T47D (cell line): ENCODE measurements at regions not wholly inside any gene's neighbourhood (a gene's known extent, or its start where the extent isn't known, plus 50 kb on each side); places are given as distances from the start of the nearest gene placed in this dataset.

Experiments used
- DNase-seq, 2 experiments: peaks; one replicate each; pipeline versions ENCODE4 v3.0.0 to v3.0.0-alpha.2; 2011 to 2012; ENCODE audit warnings: low read depth in 1 of 2, low spot score in 1 of 2
- JUND ChIP-seq: IDR thresholded peaks from 2 replicates; pipeline ENCODE4 v1.6.1; 2012; ENCODE audit warnings: low read depth
- in situ Hi-C: cut with HindIII; loops from 2 replicates; pipeline ENCODE4 v1.10.0; 2016; ENCODE audit warnings: low sequenced_read_pairs, low pct_unique_long_range_greater_than_20kb

DNA sequence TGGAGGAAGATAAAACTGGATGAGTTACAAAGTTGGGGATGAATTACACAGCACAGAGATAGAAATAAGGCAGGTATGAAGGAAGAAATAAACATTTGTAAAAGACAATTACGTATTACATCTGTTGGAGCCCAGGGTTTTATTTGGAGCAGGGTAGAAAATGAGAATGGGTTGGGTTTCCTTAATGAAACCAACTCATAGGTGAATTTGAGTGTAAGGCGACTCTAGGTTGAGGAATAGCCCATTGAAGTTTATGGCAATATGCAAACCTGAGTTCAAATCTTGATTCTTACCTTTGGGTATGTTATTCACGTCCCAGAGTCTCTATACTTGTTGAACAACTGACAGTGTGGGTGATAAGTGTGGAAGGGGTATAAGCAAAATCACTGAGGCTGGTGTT lies 422.3 kb upstream of the WWC1 start:
- DNase-seq: no peak
- in situ Hi-C loops: no loop called here
- no peak for TF ChIP-seq JUND

DNA sequence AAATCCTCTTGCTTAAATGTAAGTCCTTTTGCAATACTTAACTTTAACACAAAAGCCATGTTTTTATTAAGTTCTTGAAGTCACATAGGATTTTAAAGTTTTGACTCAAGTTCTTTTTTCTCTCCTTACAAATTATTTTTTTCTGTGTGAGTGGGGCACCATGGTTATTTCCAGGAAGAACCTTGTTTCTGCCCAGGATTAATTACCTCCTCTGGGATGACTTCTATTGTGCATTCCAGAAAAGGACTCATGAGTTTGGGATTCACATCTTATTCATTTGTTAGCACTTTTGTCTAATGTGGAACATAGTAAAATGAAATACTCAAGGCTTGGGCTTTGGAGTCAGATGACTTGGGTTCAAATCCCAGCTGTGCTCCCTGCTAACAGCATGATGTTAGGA lies 421.4 kb upstream of the WWC1 start:
- in situ Hi-C loops: no loop called here
- no peak for DNase-seq
- no peak for TF ChIP-seq JUND

DNA sequence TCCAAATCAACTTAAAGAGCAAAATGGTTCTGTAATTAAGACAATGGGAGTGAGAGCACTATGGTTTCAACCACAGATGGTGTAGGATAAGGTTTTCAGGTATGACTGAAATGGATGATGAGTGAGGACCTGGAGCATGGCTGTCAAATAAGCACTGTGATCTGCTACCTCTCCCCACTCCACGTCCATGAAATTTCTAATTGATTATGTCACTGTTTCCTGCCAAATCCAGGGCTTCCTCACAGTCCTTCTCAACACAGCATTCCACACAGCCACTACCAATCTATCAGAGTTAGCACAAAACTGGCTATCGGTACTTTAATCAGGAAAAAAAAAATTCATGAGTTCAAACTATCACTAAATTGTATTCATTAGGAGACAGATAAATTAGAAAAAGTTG lies 420.4 kb upstream of the WWC1 start:
- in situ Hi-C loops: no loop called here
- no peak for DNase-seq
- no peak for TF ChIP-seq JUND

DNA sequence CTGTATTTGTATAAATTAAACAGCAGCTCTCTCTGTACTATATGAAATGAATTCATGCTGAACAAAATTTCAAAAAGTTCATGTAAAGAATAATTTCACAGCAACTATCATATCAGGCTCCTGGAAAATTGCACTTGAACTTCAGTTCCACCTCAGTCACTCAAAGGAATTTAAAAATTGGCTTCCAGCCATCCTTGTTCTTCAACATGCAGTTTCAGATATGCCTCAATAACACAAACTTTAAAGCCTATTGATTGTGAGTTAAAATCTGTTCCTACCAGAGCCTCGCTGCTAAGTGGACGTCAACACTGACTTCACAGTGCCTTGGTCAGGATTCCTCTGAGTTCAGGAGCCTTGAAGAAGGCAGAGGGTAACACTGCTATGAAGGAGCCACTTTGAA lies 418.7 kb upstream of the WWC1 start:
- DNase-seq: no peak
- TF ChIP-seq JUND: no peak
- in situ Hi-C loops: no loop called here

DNA sequence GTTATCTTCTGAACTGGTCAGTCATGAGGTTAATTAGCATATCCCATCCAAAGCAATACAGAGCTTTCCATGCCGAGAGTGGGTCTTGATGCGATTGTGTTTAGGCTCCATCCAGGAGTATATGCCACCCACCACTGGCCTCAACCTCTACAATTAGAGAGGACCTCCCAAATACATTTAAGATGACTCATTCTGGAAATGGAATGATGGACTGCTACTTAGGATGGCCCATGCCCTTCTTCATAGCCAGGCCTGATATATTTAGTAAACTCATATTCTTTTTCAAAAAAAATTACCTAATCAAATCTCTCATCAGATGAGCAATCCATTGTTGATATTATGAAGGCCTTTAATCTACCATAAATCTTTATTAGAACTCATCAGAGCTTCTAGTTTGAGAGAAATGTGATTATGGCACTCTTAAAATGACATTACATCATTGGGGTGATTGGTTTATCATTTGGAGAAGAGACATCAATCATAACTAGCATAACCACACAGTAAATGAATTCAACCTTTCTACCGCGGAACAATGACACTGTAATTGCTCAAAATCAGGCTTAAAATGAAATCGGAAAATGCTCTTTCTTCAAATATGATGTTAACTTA lies 414.2 kb upstream of the WWC1 start:
- TF ChIP-seq JUND: no peak
- in situ Hi-C loops: no loop called here
- DNase-seq: no peak

DNA sequence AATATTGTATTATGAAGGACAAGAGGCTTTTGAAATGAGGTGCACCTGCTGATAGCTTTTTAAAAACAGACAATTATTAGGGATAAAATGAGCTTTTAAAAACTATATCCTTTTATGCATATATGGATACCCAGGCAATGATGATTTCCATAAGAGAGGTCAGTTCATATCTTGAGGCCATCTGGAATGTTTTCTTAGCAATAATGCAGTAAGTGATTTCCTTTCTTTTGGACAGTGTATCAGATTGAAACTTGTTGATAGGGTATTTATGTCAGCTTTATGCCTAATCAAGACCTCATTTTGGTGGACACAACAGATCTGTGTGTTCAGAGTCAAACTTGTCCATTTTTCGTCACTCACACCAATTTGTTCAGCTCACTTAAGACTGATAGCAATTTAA lies 413.5 kb upstream of the WWC1 start:
- no peak for DNase-seq
- in situ Hi-C loops: no loop called here
- no peak for TF ChIP-seq JUND

DNA sequence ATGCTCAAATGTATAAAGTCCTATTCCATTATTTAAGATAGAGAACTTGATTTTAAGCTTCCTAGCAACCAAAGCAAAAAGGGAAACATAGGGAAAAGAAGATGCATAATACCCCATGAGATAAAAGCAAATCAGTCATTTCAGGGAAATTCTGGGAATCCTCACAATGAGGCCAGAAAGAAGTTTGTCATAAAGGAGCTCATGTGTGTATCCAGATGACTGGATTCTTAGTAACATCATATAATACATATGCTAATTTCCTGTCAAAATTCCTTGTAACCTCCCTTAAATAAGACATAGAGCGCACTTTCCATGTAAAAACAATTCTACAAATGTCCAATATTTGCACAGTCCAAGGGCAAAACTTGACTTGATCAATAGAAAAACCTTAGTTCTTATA lies 411.0 kb upstream of the WWC1 start:
- in situ Hi-C loops: no loop called here
- TF ChIP-seq JUND: no peak
- DNase-seq: no peak

DNA sequence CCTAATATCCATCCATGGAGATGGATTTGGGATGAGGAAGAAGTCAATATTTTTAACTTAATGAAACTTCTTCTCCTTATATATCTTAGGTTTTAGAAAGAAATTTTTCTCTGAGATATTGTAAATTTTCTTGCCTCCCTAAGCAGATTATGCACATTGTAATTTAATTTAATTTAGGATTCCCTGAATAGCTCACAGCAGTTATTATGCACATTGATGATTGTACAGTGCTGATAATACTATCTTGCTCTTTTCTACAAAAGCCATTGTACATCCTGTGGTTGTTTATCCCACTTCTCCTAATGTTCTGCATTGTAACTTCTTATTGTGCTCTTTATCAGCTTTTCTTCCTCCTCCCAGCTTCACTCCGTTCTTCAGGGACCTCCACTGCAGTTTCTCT lies 410.4 kb upstream of the WWC1 start:
- in situ Hi-C loops: no loop called here

DNA sequence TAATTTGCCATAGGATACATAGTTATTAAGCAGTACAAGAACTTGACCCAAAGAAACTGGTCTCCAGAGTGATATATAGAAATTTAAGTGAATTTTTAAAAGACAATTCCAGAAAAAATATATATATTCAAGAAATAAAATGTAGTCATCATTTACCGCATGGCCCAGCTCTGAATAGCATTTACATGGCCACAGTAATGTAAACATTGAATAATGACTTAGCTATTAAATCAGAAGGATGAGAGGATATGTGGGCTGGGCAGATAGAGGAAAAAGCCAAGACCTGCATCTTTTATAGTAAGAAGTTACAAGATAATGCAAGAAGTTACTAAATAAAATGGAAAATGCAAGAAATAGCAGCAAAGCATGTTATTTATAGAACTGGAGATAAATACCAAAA lies 405.2 kb upstream of the WWC1 start:
- no peak for DNase-seq
- in situ Hi-C loops: no loop called here
- TF ChIP-seq JUND: no peak

More for the DNA sequence above, 410.4 kb upstream of the WWC1 start:
- no peak for TF ChIP-seq JUND
- no peak for DNase-seq

DNA sequence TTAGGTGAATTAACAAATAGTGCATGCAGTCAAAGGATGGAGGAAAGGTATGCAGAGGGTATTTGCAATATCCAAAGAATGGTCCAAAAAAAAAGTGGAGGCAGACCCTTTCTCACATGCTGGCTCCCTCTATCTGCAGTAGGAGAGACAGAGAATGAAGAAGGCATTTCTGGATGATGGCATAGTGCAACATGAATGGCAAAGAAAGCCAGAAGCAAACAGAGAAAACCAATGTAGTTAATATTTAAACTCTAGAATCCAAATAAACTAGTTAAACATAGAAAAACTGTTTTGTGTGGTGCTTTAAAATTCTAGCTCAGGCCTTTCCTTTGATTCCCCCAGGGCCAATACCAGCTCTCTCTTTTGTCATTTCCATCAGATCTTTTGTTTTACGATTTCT lies 403.1 kb upstream of the WWC1 start:
- no peak for DNase-seq
- in situ Hi-C loops: no loop called here
- TF ChIP-seq JUND: no peak

DNA sequence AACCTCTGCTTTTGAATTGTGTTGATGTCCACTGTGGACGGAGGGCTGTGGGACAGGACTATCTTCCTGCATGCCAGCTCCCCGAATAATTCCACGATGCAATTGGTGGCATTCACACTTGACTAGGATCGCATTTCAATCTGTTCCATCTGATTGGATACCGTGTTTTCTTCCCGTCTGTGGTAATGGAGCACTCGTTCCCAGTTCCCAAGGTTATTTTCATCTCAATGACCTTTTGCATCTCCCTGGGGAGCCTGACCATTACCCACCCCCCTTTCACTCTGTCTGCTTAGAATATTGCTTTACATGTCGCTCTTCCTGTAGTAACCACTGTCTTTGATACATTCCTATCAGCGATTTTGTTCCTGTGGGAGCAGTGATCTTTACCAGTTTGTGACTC lies 402.2 kb upstream of the WWC1 start:
- in situ Hi-C loops: no loop called here
- no peak for TF ChIP-seq JUND
- no peak for DNase-seq

DNA sequence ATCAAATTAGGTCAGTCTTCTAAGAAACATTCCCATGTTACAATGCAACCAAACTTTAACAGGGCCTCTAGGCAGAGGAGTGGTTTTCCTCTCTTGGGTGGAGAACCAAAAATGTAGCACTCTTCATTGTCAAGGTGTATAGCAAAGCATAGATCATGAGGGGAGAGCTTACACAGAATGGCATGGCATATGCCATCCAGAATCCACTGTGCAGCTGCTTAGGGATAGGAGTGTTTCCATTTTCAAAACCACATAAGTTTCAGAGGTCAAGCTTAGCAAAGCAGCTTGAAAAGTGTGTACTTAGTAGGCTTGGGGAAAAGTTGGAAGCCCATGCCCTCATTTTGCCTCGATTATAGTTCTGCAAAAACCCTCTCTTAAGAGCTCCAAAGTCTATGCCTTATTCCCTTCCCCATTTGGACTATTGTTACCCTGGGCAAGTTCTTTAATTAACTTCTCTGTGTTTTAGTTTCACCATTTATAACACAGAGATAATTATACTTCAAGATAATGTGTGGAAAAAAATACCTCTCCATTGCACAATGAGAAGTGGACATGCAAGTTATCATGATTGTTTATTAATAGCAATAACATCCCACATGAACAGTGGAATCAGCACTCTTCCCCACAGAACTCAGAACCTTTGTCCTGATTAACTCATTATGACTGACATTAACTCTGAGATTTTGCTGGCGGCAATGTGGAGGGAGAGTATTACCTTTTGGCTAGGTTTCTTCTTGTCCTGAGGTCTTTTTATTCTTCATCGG lies 398.9 kb upstream of the WWC1 start:
- in situ Hi-C loops: no loop called here
- no peak for TF ChIP-seq JUND
- no peak for DNase-seq

DNA sequence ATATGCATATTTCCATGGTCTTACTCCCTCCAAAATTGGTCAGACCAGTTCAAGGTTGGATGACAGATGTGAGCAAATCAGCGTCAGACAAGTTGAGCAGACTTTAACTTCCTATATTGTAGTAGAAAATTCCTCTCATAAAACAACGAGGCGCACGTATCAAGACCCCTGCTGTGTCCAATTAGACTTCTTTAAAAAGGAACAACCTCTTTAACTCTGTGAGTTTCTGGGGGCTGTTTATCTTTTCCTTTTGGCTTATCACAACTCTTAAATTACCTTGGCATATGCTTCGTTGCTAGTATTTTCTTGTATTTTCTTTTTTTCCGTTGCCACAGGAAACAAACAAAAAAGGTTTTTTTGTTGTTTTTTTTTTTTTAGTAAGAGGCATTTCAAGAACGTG lies 398.2 kb upstream of the WWC1 start:
- no peak for DNase-seq
- no peak for TF ChIP-seq JUND

More for the DNA sequence above, 398.2 kb upstream of the WWC1 start:
- in situ Hi-C loops: no loop called here
